ENCODE measurements at regions not wholly inside any gene's neighbourhood (a gene's known extent, or its start where the extent isn't known, plus 50 kb on each side); places are given as distances from the start of the nearest gene placed in this dataset.

DNA sequence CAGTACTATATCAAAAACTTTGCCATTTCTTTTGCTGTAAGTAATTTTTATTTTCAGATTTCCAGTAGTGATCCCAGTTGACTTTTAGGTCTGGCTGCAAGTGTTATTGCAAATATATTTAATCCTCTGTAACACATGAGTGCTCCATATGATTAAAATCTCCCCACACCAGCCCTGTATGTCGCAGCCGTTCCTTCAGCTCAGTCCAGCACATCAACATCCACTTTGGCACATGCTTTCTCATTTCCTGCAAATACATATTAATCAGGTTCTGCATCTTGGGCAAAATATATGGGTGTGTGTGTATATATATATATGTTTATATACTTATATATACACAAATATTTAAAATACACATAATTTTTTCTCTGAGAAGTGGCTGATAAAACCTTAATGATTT, 919.5 kb downstream of the JRKL start:
- no peaks in the 10 kb centered on the region for H3K9me3 ChIP-seq (ENCODE audit: insufficient read depth, low read length)
- no peaks in the 10 kb centered on the region for H3K79me2 ChIP-seq (ENCODE audit: low read length)
- H3K27ac ChIP-seq (ENCODE audit: low read length), result no peak overlapping the region
- TF ChIP-seq, protein P1, sequence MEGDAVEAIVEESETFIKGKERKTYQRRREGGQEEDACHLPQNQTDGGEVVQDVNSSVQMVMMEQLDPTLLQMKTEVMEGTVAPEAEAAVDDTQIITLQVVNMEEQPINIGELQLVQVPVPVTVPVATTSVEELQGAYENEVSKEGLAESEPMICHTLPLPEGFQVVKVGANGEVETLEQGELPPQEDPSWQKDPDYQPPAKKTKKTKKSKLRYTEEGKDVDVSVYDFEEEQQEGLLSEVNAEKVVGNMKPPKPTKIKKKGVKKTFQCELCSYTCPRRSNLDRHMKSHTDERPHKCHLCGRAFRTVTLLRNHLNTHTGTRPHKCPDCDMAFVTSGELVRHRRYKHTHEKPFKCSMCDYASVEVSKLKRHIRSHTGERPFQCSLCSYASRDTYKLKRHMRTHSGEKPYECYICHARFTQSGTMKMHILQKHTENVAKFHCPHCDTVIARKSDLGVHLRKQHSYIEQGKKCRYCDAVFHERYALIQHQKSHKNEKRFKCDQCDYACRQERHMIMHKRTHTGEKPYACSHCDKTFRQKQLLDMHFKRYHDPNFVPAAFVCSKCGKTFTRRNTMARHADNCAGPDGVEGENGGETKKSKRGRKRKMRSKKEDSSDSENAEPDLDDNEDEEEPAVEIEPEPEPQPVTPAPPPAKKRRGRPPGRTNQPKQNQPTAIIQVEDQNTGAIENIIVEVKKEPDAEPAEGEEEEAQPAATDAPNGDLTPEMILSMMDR (IDR thresholded peaks at IDR 0.05; ENCODE audit: low read depth, low read length), result no peak
- no peak for TF ChIP-seq EZH2phosphoT487 (IDR thresholded peaks at IDR 0.05; ENCODE audit: low read depth)
- H3K9ac ChIP-seq (ENCODE audit: low read length), result no peak overlapping the region
- no peaks in the 10 kb centered on the region for H3K4me1 ChIP-seq (ENCODE audit: low read length)
- H4K20me1 ChIP-seq (ENCODE audit: insufficient read depth, low read length), result no peaks in the 10 kb centered on the region
- H3K36me3 ChIP-seq (replicated peaks; ENCODE audit: low read depth, low read length), result no peaks in the 10 kb centered on the region
- H3K4me2 ChIP-seq (ENCODE audit: low read length), result no peak overlapping the region
- H3K4me3 ChIP-seq (ENCODE audit: low read length), result no peak overlapping the region
- H2AFZ ChIP-seq (ENCODE audit: low read depth, low read length), result no peak overlapping the region
- H3K27me3 ChIP-seq (ENCODE audit: low read depth, low read length), result no peaks in the 10 kb centered on the region

DNA sequence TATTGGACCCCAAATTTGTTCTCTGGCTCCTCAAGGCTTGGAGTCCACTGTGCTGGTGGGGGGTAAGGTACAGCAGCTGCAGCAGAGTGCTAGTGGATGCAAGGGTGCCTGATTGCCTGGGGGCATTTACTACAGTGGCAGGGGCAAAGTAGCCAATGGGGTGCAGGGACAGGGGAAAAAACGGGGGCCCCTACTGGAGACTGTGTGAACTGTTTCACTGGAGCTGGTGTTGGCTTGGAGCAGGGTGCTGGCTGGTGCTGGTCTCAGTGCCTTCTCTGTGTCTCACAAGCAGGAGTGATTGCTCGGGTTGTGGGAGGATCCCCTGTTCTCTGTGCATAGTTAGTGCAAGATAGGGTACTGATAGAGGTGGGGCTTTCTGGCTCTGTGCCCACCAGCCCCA, 935.9 kb downstream of the JRKL start:
- no peak overlapping the region for H3K27ac ChIP-seq (ENCODE audit: low read length)
- no peaks in the 10 kb centered on the region for H3K27me3 ChIP-seq (ENCODE audit: low read depth, low read length)
- H2AFZ ChIP-seq (ENCODE audit: low read depth, low read length), result no peak overlapping the region
- H3K36me3 ChIP-seq (replicated peaks; ENCODE audit: low read depth, low read length), result no peaks in the 10 kb centered on the region
- no peaks in the 10 kb centered on the region for H4K20me1 ChIP-seq (ENCODE audit: insufficient read depth, low read length)
- H3K4me3 ChIP-seq (ENCODE audit: low read length), result no peak overlapping the region
- no peak overlapping the region for H3K9ac ChIP-seq (ENCODE audit: low read length)
- H3K79me2 ChIP-seq (ENCODE audit: low read length), result no peaks in the 10 kb centered on the region
- H3K4me1 ChIP-seq (ENCODE audit: low read length), result no peaks in the 10 kb centered on the region
- no peaks in the 10 kb centered on the region for H3K9me3 ChIP-seq (ENCODE audit: insufficient read depth, low read length)
- no peak for TF ChIP-seq EZH2phosphoT487 (IDR thresholded peaks at IDR 0.05; ENCODE audit: low read depth)
- TF ChIP-seq, protein P1 (IDR thresholded peaks at IDR 0.05; ENCODE audit: low read depth, low read length), result no peak
- no peak overlapping the region for H3K4me2 ChIP-seq (ENCODE audit: low read length)

DNA sequence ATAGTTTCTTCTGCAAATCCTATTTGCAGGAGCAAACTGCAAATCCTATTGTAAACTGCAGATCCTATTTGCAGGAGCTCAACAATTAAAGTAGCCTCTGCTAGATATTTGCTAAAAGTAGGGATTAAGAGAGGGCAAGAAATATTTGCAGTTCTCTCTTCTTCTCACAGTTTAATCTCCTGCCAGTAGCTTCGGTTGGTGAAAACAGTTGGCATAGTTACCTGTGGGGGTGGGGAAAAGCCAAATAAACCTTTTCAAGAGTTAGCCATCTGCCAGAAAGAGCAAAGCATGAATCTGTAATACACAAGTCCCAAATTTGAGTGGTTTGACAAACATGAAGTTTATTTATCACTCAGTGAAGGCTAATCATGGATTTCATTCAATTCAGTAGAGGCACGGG, 942.5 kb downstream of the JRKL start:
- Histone ChIP-seq H3K4me2 (ENCODE audit: low read length) (no peak overlapping the region), H3K79me2 (ENCODE audit: low read length) (no peaks in the 10 kb centered on the region), H3K9ac (ENCODE audit: low read length) (no peak overlapping the region), H3K4me3 (ENCODE audit: low read length) (no peak overlapping the region), H3K4me1 (ENCODE audit: low read length) (peaks cover 20% of the 10 kb centered on the region), H2AFZ (ENCODE audit: low read depth, low read length) (no peak overlapping the region), H3K36me3 (replicated peaks; ENCODE audit: low read depth, low read length) (no peaks in the 10 kb centered on the region), H4K20me1 (ENCODE audit: insufficient read depth, low read length) (no peaks in the 10 kb centered on the region), H3K9me3 (ENCODE audit: insufficient read depth, low read length) (no peaks in the 10 kb centered on the region), H3K27me3 (ENCODE audit: low read depth, low read length) (no peaks in the 10 kb centered on the region), H3K27ac (ENCODE audit: low read length) (no peak overlapping the region)
- no peak for TF ChIP-seq EZH2phosphoT487 (IDR thresholded peaks at IDR 0.05; ENCODE audit: low read depth)
- TF ChIP-seq, protein P1 (IDR thresholded peaks at IDR 0.05; ENCODE audit: low read depth, low read length), result no peak

DNA sequence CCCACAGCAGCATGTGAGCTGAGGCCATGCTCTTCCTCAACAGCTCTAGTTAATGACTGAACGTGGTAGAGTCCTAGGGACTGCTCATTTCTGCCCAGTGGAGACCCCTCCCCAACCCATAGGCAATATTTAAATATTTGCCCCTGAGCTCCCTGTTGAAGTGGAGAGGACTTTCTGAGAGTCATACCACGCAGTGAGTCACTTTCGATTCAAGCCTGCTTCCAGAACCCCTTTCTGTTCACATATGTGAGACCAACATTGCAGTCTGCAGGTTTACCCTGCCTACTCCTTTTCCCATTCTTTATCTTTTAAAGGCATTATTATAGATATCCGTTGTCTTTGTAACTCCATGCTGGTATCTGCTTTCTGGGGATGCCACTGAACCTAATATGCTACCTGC, 946.3 kb downstream of the JRKL start:
- Histone ChIP-seq H3K9ac (ENCODE audit: low read length) (no peak overlapping the region), H2AFZ (ENCODE audit: low read depth, low read length) (no peak overlapping the region), H3K36me3 (replicated peaks; ENCODE audit: low read depth, low read length) (no peaks in the 10 kb centered on the region), H3K4me3 (ENCODE audit: low read length) (peak overlapping the region; percentile 24; the same call in 1 of the 2 replicates), H3K27ac (ENCODE audit: low read length) (no peak overlapping the region; the same call in 1 of the 2 replicates), H3K9me3 (ENCODE audit: insufficient read depth, low read length) (no peaks in the 10 kb centered on the region), H3K4me2 (ENCODE audit: low read length) (peak overlapping the region; percentile 43), H3K27me3 (ENCODE audit: low read depth, low read length) (no peaks in the 10 kb centered on the region), H3K4me1 (ENCODE audit: low read length) (peaks cover 33% of the 10 kb centered on the region), H3K79me2 (ENCODE audit: low read length) (no peaks in the 10 kb centered on the region), H4K20me1 (ENCODE audit: insufficient read depth, low read length) (no peaks in the 10 kb centered on the region)
- TF ChIP-seq EZH2phosphoT487 (IDR thresholded peaks at IDR 0.05; ENCODE audit: low read depth), result no peak
- TF ChIP-seq, protein P1 (IDR thresholded peaks at IDR 0.05; ENCODE audit: low read depth, low read length), result no peak

Measured in OCI-LY3 (cell line).